GM23338 (cell line): ENCODE measurements at regions not wholly inside any gene's neighbourhood (a gene's known extent, or its start where the extent isn't known, plus 50 kb on each side); places are given as distances from the start of the nearest gene placed in this dataset.

Experiments used
- ATAC-seq: fragments of 200-7000 bp; cut with Tn5 transposase; 3 replicates; pipeline ENCODE4 v1.9.1; 2020
- DNase-seq: peaks from one replicate; pipeline ENCODE4 v3.0.0-alpha.2; 2015; ENCODE audit warnings: low spot score
- H2AFZ ChIP-seq: fragments of 200-600 bp; sonication (generic); 2 replicates; pipeline ENCODE4 v1.8.0; 2016; ENCODE audit warnings: antibody characterized with exemption, mild to moderate bottlenecking, moderate library complexity
- H3F3A ChIP-seq: fragments of 200-600 bp; sonication (generic); replicated peaks from 2 replicates; pipeline ENCODE4 v1.8.0; 2017; ENCODE audit warnings: antibody characterized with exemption, mixed run types, low read depth
- H3K27ac ChIP-seq: fragments of 200-600 bp; sonication (generic); 2 replicates; pipeline ENCODE4 v1.6.1; 2016; ENCODE audit warnings: low read depth
- H3K27me3 ChIP-seq: fragments of 200-600 bp; sonication (generic); 2 replicates; pipeline ENCODE4 v1.8.0; 2016; ENCODE audit warnings: mild to moderate bottlenecking, mixed run types, moderate library complexity; ENCODE audit not compliant: insufficient read depth
- H3K36me3 ChIP-seq: fragments of 200-600 bp; sonication (generic); 2 replicates; pipeline ENCODE4 v1.8.0; 2016; ENCODE audit warnings: mild to moderate bottlenecking; ENCODE audit not compliant: insufficient read depth
- H3K4me1 ChIP-seq: fragments of 200-600 bp; sonication (generic); 2 replicates; pipeline ENCODE4 v1.8.0; 2016; ENCODE audit warnings: mild to moderate bottlenecking, moderate library complexity; ENCODE audit not compliant: insufficient read depth
- H3K4me2 ChIP-seq: fragments of 200-600 bp; sonication (generic); 2 replicates; pipeline ENCODE4 v1.7.1; 2017; ENCODE audit warnings: mixed run types
- H3K4me3 ChIP-seq: fragments of 200-600 bp; sonication (generic); 2 replicates; pipeline ENCODE4 v1.6.1; 2016; ENCODE audit warnings: mixed run types
- H3K79me2 ChIP-seq: fragments of 200-600 bp; sonication (generic); replicated peaks from 2 replicates; pipeline ENCODE4 v1.8.0; 2017; ENCODE audit warnings: mild to moderate bottlenecking; ENCODE audit not compliant: insufficient read depth
- H3K9me2 ChIP-seq: fragments of 200-600 bp; sonication (generic); 2 replicates; pipeline ENCODE4 v1.8.0; 2017; ENCODE audit not compliant: insufficient read depth
- H4K20me1 ChIP-seq: fragments of 200-600 bp; sonication (generic); replicated peaks from 2 replicates; pipeline ENCODE4 v1.8.0; 2017; ENCODE audit warnings: mild to moderate bottlenecking; ENCODE audit not compliant: insufficient read depth
- H3K27ac Mint-ChIP-seq: 2 replicates; pipeline ENCODE4 v1.8.0; 2020; ENCODE audit warnings: inconsistent platforms, mild to moderate bottlenecking, moderate library complexity, mixed read lengths
- H3K27me3 Mint-ChIP-seq: 3 replicates; pipeline ENCODE4 v1.8.0; 2022; ENCODE audit warnings: low read depth, mild to moderate bottlenecking, moderate library complexity, mixed read lengths, inconsistent platforms; ENCODE audit not compliant: insufficient read depth, poor library complexity
- H3K36me3 Mint-ChIP-seq: 3 replicates; pipeline ENCODE4 v1.8.0; 2021; ENCODE audit warnings: low read depth, mild to moderate bottlenecking, inconsistent platforms, moderate library complexity, mixed read lengths
- H3K4me1 Mint-ChIP-seq: 3 replicates; pipeline ENCODE4 v1.8.0; 2020; ENCODE audit warnings: mild to moderate bottlenecking, inconsistent platforms, mixed read lengths
- H3K4me3 Mint-ChIP-seq: 3 replicates; pipeline ENCODE4 v1.8.0; 2021; ENCODE audit warnings: moderate library complexity, mild to moderate bottlenecking, inconsistent platforms, mixed read lengths
- H3K9me3 Mint-ChIP-seq: 3 replicates; pipeline ENCODE4 v1.8.0; 2020; ENCODE audit warnings: moderate library complexity, mild to moderate bottlenecking, inconsistent platforms, mixed read lengths
- CREB1 ChIP-seq: fragments of 250-450 bp; sonication (Bioruptor Pico); IDR thresholded peaks from 2 replicates; pipeline ENCODE4 v1.5.0; 2020; ENCODE audit warnings: low read depth, mild to moderate bottlenecking, moderate library complexity
- CTCF ChIP-seq, 2 experiments: fragments of 200-600 bp in 1 of 2; sonication (generic) in 1 of 2; conservative IDR thresholded peaks; 2 replicates each; pipeline versions ENCODE4 v1.5.1 to v1.6.1; 2016 to 2017; ENCODE audit warnings: antibody characterized with exemption in 2 of 2, low read depth in 2 of 2, mild to moderate bottlenecking in 2 of 2, moderate library complexity in 1 of 2
- ETS1 ChIP-seq: IDR thresholded peaks from 2 replicates; pipeline ENCODE4 v1.6.1; 2016; ENCODE audit warnings: antibody characterized with exemption
- EZH2 ChIP-seq: fragments of 200-600 bp; sonication (generic); IDR thresholded peaks from one replicate; pipeline ENCODE4 v1.8.0; 2017; ENCODE audit warnings: antibody characterized with exemption, mild to moderate bottlenecking, low read depth; ENCODE audit not compliant: unreplicated experiment
- EZH2phosphoT487 ChIP-seq: fragments of 200-600 bp; sonication (generic); IDR thresholded peaks from one replicate; pipeline ENCODE4 v1.8.1; 2018; ENCODE audit warnings: antibody characterized with exemption; ENCODE audit not compliant: unreplicated experiment
- JUNB ChIP-seq: IDR thresholded peaks from one replicate; pipeline ENCODE4 v1.6.1; 2016; ENCODE audit warnings: antibody characterized with exemption; ENCODE audit not compliant: unreplicated experiment
- NANOG ChIP-seq: IDR thresholded peaks from 2 replicates; pipeline ENCODE4 v1.6.1; 2016; ENCODE audit warnings: antibody characterized with exemption, borderline replicate concordance
- POLR2AphosphoS5 ChIP-seq: IDR thresholded peaks from 2 replicates; pipeline ENCODE4 v1.6.1; 2016; ENCODE audit warnings: antibody characterized with exemption, low read depth
- REST ChIP-seq: IDR thresholded peaks from one replicate; pipeline ENCODE4 v1.6.1; 2018; ENCODE audit warnings: antibody characterized with exemption; ENCODE audit not compliant: unreplicated experiment
- STAT1 ChIP-seq: IDR thresholded peaks from one replicate; pipeline ENCODE4 v1.6.1; 2016; ENCODE audit warnings: antibody characterized with exemption; ENCODE audit not compliant: unreplicated experiment
- ZNF114 ChIP-seq: fragments of 250-450 bp; sonication (Bioruptor Pico); IDR thresholded peaks from 2 replicates; pipeline ENCODE4 v1.5.0; 2020; ENCODE audit warnings: mild to moderate bottlenecking, moderate library complexity
- ZNF331 ChIP-seq: fragments of 250-450 bp; sonication (Bioruptor Pico); IDR thresholded peaks from 2 replicates; pipeline ENCODE4 v1.5.0; 2020; ENCODE audit warnings: low read depth, mild to moderate bottlenecking, moderate library complexity
- ZNF462 ChIP-seq: fragments of 250-450 bp; sonication (Bioruptor Pico); IDR thresholded peaks from 2 replicates; pipeline ENCODE4 v1.5.0; 2020; ENCODE audit warnings: mild to moderate bottlenecking, moderate library complexity

GRCh38 chr18:54702686-54703085 lies 111.6 kb downstream of the DYNAP start:
- no peak for TF ChIP-seq REST
- TF ChIP-seq ETS1 = no peak
- no peak for TF ChIP-seq STAT1
- TF ChIP-seq POLR2AphosphoS5 = no peak
- no peak for TF ChIP-seq ZNF114 (CRISPR knock-in tag)
- no peak for TF ChIP-seq EZH2phosphoT487
- TF ChIP-seq ZNF331 (CRISPR knock-in tag) = no peak
- TF ChIP-seq JUNB = no peak
- TF ChIP-seq EZH2 = no peak
- TF ChIP-seq CTCF (conservative IDR thresholded peaks at IDR 0.05; ENCODE audit: low read depth in 2 of 2) = no peak
- TF ChIP-seq CREB1 (CRISPR knock-in tag) = no peak
- no peak for TF ChIP-seq NANOG
- TF ChIP-seq ZNF462 (CRISPR knock-in tag) = no peak
- Histone ChIP-seq H3K27me3 (no peaks in the 10 kb centered on the region), H3K4me1 (no peaks in the 10 kb centered on the region), H3F3A (no peaks in the 10 kb centered on the region), H2AFZ (no peak overlapping the region), H3K36me3 (no peaks in the 10 kb centered on the region), H3K4me2 (no peak overlapping the region), H4K20me1 (no peaks in the 10 kb centered on the region), H3K9me2 (no peaks in the 10 kb centered on the region), H3K4me3 (no peak overlapping the region), H3K79me2 (no peaks in the 10 kb centered on the region), H3K27ac (no peak overlapping the region)
- H3K27me3 Mint-ChIP-seq = no peaks in the 10 kb centered on the region
- H3K27ac Mint-ChIP-seq = no peak overlapping the region
- no peaks in the 10 kb centered on the region for H3K9me3 Mint-ChIP-seq
- no peak overlapping the region for H3K4me3 Mint-ChIP-seq
- H3K4me1 Mint-ChIP-seq = no peaks in the 10 kb centered on the region
- no peak for ATAC-seq
- DNase-seq = no peak
- H3K36me3 Mint-ChIP-seq = no peaks in the 10 kb centered on the region
